Thoracic aorta (tissue), 2 donors: ENCODE measurements at regions not wholly inside any gene's neighbourhood (a gene's known extent, or its start where the extent isn't known, plus 50 kb on each side); places are given as distances from the start of the nearest gene placed in this dataset.

Source experiments
- ATAC-seq: fragments of 150-250 bp; one replicate; pipeline ENCODE4 v1.8.0; 2017; ENCODE audit warnings: low read depth; ENCODE audit not compliant: insufficient number of reproducible peaks, low FRiP score
- DNase-seq: peaks from one replicate; pipeline ENCODE4 v3.0.0-alpha.2; 2020; ENCODE audit warnings: low spot score
- H3K27ac ChIP-seq, 2 donors: fragments of 200-600 bp; sonication (generic); 1 replicate in 1 of 2; 2 replicates in 1 of 2; pipeline ENCODE4 v1.5.1; 2016; ENCODE audit warnings: mild to moderate bottlenecking in 2 of 2, moderate library complexity in 2 of 2
- H3K27me3 ChIP-seq: fragments of 200-600 bp; sonication (generic); replicated peaks from 2 replicates; pipeline ENCODE4 v1.6.0; 2016; ENCODE audit warnings: mild to moderate bottlenecking; ENCODE audit not compliant: insufficient read depth
- H3K36me3 ChIP-seq: fragments of 200-600 bp; sonication (generic); one replicate; pipeline ENCODE4 v1.5.1; 2016
- H3K4me1 ChIP-seq, 2 donors: fragments of 200-600 bp; sonication (generic); 1 replicate in 1 of 2; 2 replicates in 1 of 2; pipeline versions ENCODE4 v1.5.1 to v1.6.0; 2016; ENCODE audit warnings: low read depth in 2 of 2, mild to moderate bottlenecking in 1 of 2; ENCODE audit not compliant: control insufficient read depth in 1 of 2
- H3K4me3 ChIP-seq: fragments of 200-600 bp; sonication (generic); 2 replicates; pipeline ENCODE4 v1.5.1; 2016; ENCODE audit warnings: mild to moderate bottlenecking
- H3K9me3 ChIP-seq: fragments of 200-600 bp; sonication (generic); 2 replicates; pipeline ENCODE4 v1.5.1; 2016
- TF ChIP-seq, protein P1 (sequence below): fragments of 200-600 bp; sonication (generic); IDR thresholded peaks from one replicate; pipeline ENCODE4 v1.5.1; 2019; ENCODE audit warnings: antibody characterized with exemption

DNA sequence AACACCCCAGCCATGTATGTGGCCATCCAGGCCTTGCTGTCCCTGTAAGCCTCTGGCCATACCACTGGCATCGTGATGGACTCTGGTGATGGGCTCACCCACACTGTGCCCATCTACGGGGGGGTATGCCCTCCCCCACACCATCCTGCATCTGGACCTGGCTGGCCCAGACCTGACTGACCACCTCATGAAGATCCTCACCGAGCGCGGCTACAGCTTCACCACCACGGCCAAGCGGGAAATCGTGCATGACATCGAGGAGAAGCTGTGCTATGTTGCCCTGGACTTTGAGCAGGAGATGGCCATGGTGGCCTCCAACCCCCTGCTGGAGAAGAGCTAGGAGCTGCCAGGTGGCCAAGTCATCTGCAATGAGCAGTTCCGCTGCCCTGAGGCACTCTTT is 80.4 kb upstream of the ZCCHC2 start:
- TF ChIP-seq, protein P1, sequence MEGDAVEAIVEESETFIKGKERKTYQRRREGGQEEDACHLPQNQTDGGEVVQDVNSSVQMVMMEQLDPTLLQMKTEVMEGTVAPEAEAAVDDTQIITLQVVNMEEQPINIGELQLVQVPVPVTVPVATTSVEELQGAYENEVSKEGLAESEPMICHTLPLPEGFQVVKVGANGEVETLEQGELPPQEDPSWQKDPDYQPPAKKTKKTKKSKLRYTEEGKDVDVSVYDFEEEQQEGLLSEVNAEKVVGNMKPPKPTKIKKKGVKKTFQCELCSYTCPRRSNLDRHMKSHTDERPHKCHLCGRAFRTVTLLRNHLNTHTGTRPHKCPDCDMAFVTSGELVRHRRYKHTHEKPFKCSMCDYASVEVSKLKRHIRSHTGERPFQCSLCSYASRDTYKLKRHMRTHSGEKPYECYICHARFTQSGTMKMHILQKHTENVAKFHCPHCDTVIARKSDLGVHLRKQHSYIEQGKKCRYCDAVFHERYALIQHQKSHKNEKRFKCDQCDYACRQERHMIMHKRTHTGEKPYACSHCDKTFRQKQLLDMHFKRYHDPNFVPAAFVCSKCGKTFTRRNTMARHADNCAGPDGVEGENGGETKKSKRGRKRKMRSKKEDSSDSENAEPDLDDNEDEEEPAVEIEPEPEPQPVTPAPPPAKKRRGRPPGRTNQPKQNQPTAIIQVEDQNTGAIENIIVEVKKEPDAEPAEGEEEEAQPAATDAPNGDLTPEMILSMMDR = no peak
- H3K36me3 ChIP-seq = no peaks in the 10 kb centered on the region
- H3K4me3 ChIP-seq = no peak overlapping the region
- no peak overlapping the region for H3K27ac ChIP-seq
- H3K9me3 ChIP-seq = no peaks in the 10 kb centered on the region
- no peaks in the 10 kb centered on the region for H3K27me3 ChIP-seq
- ATAC-seq = no peak
- H3K4me1 ChIP-seq = peaks cover 7 to 9% of the 10 kb centered on the region in 2 donors
- no peak for DNase-seq

- ATAC-seq (no peak), DNase-seq (no peak)
- TF ChIP-seq, protein P1 = no peak
- Histone ChIP-seq H3K9me3 (no peaks in the 10 kb centered on the region), H3K4me3 (no peak overlapping the region), H3K4me1 (peaks cover 0 to 6% of the 10 kb centered on the region in 2 donors), H3K27me3 (no peaks in the 10 kb centered on the region), H3K36me3 (no peaks in the 10 kb centered on the region), H3K27ac (no peak overlapping the region)
Measured at GRCh38 chr18:62445386-62445917, 77.4 kb upstream of the ZCCHC2 start.

DNA sequence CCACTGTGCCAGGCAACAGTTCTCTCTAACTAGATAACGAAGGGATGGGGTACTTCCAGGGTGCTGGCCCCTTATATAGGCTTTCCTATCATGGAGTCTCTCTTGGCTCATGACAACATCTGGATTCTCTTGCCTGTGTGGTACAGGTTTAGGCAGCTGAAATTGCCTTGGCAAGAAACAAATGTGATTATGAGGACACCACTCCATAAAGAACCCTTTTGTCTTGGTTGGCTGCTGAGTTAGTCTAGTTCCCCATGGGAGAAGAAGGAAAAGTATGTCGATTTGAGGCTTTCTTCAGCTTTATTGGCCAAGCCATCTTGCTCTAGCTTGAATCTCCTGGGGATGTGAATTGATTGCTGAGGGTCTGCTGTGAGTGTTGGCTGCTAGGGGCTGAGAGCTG is 76.3 kb upstream of the ZCCHC2 start:
- Histone ChIP-seq H3K36me3 (no peaks in the 10 kb centered on the region), H3K27ac (no peak overlapping the region), H3K4me3 (no peak overlapping the region), H3K9me3 (no peaks in the 10 kb centered on the region), H3K27me3 (no peaks in the 10 kb centered on the region), H3K4me1 (peaks cover 0 to 16% of the 10 kb centered on the region in 2 donors)
- TF ChIP-seq, protein P1 = no peak
- DNase-seq (no peak), ATAC-seq (no peak)

- H3K27ac ChIP-seq = no peak overlapping the region
- no peak for DNase-seq
- ATAC-seq = no peak
Measured at GRCh38 chr18:62447652-62448051, 75.2 kb upstream of the ZCCHC2 start.

GRCh38 chr18:62448426-62448825 is 74.4 kb upstream of the ZCCHC2 start:
- Histone ChIP-seq H3K27me3 (no peaks in the 10 kb centered on the region), H3K4me1 (peaks cover 0 to 17% of the 10 kb centered on the region in 2 donors), H3K9me3 (no peaks in the 10 kb centered on the region), H3K27ac (no peak overlapping the region), H3K36me3 (no peaks in the 10 kb centered on the region), H3K4me3 (no peak overlapping the region)
- TF ChIP-seq, protein P1 = no peak
- DNase-seq (no peak), ATAC-seq (no peak)

More at GRCh38 chr18:62447652-62448051, 75.2 kb upstream of the ZCCHC2 start:
- no peak overlapping the region for H3K4me3 ChIP-seq
- peaks cover 0 to 17% of the 10 kb centered on the region in 2 donors for H3K4me1 ChIP-seq
- no peaks in the 10 kb centered on the region for H3K27me3 ChIP-seq
- TF ChIP-seq, protein P1 = no peak
- H3K9me3 ChIP-seq = no peaks in the 10 kb centered on the region
- H3K36me3 ChIP-seq = no peaks in the 10 kb centered on the region
